Embryonic facial prominence (tissue), 1 donor: ENCODE measurements at regions not wholly inside any gene's neighbourhood (a gene's known extent, or its start where the extent isn't known, plus 50 kb on each side); places are given as distances from the start of the nearest gene placed in this dataset.
"Not testable (repeated sequence)": the region's sequence is repeated elsewhere in the genome, so short reads cannot be mapped to it uniquely, and the experiment has no call there.

ENCODE experiments used
- DNase-seq: peaks from one replicate; pipeline ENCODE4 v3.0.0-alpha.2; 2016; ENCODE audit errors: extremely low spot score

DNA sequence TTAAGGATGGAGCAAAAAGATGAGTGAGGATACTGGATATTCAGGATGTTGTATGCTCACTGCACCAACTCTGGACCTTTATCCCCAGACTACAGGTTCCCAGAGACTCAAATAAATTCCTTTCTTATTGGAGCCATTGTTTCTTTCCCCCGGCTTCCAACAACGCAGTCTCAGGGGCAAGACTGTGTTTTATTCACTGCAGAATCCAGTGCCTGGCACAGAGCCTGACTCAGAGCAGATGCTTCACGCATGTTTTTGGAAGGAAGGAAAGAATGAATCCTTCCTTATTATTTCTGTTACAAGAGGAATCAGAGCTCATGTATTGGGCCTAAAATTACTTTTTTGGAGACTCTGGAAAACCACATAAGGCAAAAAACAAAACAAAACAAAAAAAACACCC is 96.0 kb upstream of the VGLL4 start:
- DNase-seq = no peak

DNA sequence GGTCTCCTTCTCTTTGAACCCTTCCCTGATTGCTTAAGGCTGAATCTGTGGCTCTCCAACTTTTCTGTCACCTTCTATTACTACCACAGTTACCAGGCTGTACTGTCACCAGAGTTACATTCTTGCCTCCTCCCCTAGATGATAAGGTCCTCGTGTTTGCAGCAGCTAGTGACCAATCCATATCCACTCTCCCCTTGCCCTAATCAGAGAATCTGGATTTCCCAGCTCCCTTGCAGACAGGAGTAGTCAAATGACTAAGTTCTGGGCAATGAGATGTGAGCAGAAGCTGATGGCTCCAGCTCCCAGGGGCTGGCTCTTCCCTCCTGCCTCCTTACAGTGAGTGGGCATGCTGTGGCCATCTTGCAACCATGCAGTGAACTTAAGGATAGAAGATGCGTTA is 95.4 kb upstream of the VGLL4 start:
- DNase-seq = no peak

DNA sequence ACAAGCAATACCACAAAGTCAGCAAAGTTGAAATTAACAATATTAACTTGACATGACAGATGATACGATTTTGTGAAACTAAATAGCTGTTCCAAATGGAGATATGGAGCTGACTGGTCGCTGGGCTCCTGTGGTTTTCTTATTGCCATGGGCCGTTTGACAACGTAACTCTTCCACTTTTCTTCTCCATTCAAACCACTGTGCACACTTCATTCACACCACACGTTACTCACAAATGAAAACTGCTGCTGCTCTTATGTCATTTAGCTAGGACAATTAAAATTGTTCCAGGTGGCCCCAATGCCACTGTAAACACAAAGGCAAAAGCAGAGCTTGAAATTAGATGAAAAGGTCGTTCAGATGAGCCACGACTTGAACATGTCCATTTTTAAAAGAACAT is 94.0 kb upstream of the VGLL4 start:
- no peak for DNase-seq

DNA sequence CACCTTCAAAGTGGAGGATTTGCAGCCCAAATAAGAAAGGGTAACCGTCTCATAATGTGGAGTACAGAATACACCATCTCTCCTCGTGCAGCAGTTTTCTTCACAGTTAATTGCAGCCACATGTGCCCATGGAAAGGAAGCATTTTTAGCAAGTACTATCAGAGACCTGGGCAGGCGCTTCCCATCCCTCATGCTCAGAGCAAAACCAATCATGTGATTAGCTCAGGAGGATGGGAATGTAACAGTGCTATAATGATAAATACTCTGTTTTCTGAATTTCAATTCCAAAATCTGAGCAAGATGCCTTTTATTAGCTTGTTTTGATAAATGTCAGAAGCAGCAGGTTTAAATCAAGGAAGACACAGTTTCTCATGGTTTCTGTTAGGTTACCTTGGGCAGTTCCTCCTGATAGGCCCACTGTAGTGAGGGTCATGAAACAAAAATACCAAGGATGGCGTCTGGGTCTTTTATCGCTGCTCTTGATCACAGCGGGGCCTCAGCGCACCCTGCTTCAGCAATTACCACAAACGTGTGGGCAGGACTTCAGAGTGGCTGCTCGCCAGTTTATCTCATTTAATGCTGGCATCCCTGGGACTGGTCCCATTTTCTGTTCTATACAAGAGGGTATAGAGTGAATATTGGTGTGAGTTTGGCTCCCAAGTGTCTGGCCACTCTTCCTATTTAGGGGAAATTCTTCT is 92.6 kb upstream of the VGLL4 start:
- no peak for DNase-seq

DNA sequence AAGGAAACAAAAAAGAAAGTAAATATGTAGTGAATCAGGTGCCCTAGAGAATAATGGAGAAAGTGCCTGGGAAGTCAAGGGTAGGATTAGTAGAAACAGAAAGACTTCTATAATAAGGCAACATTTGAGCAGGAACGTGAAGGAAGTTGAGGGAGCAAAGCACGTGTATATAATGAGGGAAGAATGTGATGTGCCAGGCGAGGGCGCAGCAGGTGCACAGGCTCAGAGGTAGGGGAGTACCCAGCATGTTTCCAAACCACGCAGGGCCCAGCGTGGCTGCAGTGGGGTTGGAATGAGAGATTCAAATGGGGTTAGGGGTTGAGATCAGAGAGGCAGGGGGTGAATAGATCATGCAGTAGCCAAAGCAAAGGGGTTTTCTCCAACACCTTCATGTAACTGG is 91.9 kb upstream of the VGLL4 start:
- no peak for DNase-seq

DNA sequence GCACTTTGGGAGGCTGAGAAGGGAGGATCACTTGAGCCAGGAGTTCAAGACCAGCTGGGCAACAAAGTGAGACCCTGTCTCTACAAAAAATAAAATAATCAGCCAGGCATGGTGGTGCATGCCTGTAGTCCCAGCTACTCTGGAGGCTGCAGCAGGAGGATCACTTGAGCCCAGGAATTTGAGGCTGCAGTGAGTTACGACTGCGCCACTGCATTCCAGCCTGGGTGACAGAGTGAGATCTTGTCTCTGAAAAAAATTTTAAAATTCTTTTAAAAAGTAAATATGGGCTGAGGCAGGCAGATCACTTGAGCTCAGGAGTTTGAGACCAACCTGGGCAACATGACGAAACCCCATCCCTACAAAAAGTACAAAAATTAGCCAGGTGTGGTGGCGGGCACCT is 91.4 kb upstream of the VGLL4 start:
- DNase-seq = not testable (repeated sequence)

DNA sequence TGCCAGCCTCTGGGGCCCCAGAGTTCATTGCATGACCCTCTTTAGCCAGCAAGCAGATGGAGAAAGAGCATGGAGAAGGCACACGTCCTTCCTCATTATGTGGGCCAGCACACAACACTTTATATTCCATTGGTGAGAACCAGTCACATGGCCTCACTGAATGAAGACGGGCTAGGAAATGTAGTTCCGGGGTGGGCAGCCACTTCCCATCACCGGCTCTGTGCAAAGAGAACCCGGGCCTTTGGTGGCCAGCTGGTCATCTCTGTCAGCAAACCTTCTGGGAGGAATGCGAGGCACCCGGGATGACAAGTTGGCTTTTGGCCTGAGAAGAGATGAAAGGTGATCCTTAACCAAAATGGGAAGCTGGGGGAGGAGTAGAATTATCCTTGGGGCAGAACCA is 90.2 kb upstream of the VGLL4 start:
- no peak for DNase-seq

DNA sequence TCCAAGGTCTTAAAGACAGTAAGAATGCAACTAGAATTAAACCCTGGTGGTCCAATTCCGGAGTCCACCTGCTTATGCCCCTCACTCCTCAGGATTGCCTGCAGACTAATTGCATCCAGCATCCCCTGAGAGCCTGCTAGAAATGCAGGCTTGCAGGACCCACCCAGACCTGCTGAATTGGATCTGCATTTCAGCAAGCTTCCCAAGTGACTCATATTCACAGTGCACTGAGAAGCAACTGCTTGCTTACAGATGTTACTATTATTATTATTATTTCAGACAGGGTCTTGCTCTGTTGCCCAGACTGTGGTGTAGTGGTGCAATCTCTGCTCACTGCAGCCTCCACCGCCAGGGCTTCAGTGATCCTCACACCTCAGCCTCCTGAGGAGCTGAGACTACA is 83.5 kb upstream of the VGLL4 start:
- no peak for DNase-seq

DNA sequence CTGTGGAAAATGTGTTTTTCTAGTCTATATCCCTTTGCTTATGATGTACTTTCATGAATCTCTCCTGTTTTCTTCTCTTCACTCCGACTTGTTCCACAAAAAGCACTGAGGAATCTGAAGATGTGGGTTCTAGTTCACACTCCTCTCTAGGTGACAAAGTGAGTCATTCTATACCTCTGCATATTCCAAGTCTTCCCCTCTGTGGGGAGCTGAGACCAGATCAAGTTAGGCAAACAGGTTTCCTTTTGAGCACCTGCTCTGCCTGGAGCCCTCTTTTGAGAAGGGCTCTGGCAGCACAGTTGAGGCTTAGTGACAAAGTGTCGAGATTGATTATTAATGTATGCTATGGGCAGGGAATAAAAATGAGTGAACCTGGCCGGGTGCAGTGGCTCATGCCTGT is 82.4 kb upstream of the VGLL4 start:
- DNase-seq = no peak

DNA sequence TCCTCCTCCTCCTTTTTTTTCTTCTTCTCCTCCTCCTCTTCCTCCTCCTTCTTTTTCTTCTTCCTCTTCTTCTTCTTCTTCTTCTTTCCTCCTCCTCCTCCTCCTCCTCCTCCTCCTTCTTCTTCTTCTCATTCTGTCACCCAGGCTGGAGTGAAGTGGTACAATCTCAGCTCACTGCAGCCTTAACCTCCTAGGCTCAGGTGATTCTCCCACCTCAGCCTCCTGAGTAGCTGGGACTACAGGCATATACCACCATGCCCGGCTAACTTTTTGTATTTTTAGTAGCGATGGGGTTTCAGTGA is 81.6 kb upstream of the VGLL4 start:
- not testable (repeated sequence) for DNase-seq

DNA sequence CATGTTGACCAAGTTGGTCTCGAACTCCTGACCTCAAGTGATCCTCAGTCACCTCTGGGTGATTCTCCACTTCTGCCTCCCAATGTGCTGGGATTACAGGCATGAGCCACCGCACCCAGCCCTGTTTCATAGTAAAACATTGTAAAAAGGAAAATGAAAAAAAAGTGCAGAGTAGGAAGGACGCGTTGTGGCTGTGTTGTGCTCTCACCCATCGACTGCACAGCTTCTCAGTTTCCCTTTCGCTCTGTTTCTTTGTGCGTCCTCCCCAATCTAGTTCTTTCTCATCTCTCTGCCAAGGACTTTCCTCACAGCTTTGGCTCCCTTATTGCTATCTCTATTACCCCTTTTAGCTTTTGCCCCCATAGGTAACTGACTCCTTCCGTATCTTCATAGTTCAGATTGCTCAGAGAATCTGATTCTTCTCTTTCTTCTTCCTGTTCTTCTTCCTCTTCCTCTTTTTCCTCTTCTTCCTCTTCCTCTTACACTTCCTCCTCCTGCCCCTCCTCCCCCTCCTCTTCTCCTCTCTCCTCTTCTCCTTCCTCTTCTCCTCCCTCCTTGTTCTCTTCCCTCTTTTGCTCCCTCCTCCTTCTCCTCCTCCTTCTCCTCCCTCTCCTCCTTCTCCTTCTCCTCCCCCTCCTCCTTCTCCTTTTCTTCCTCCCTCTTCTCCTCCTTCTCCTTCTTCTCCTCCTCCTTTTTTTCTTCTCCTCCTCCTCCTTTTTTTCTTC is 81.1 kb upstream of the VGLL4 start:
- no peak for DNase-seq

DNA sequence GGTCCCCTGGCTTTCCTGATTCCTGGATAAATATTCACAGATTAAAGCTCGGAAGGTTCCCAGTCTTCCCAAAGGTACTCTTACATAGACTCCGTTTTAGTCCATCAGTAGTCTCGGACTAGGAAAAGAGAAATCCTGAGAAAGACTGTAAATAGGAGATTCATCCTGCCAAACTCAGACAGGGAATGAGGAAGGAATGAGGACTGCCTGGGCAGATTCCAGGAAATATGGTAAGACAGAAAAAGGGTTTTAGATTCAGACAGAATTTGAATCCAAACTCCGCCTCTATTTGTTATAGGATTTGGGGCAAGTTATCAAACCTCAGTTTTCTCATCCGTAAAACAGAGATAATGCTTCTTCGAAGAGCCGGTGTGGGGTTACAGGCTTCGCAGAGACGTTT is 77.8 kb upstream of the VGLL4 start:
- DNase-seq = no peak

DNA sequence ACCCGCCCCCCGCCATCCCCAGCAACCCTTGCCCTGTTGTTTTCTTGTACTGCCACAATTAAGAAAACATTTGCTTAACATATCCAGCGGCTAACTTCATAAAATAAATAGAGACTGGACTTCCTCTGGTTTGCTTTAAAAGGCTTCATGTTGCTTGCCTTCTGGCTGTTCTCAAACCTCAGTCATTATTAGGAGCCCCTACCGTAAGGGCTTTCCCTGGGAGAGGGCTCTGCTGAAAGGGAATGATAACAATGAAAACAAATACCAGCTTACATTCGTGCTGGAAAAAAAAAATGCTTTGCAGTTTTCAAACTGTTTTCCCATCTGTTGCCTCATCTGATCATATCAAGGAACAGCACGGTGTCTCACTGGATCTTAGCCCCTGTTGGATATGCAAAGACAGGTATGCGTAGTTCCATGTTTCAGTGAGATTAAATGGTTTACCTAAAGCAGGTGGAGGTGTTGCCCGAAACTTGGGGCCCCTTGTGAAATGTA is 77.2 kb upstream of the VGLL4 start:
- no peak for DNase-seq

DNA sequence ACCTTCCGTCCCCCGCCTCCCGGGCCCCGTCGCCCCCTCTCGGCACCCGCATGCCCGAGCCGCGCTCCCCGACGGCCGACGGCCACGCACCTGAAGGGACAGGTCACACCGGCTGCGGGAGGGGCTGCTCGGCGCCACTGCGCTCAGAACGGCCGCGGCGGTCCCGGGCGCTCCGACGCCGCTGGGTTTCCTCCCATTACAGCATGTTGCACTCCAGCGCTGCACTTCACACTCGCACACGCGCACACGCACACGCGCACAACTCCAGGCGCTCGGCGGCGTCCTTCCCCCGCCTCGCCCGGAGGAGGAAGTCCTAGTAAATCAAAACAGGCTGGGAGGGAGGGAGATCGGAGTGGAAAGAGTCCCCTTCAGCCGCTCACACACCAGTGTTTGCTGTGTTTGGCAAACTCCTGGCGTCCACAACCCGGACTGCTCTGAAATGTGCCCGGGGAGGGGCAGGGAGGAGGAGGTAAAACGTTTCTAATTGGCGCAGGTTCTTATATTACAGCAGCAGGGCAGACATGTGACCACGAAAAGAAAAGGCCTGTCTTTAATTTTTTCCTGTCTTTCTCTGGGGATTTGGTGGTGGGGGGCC is 76.7 kb upstream of the VGLL4 start:
- peak; percentile 81 for DNase-seq

DNA sequence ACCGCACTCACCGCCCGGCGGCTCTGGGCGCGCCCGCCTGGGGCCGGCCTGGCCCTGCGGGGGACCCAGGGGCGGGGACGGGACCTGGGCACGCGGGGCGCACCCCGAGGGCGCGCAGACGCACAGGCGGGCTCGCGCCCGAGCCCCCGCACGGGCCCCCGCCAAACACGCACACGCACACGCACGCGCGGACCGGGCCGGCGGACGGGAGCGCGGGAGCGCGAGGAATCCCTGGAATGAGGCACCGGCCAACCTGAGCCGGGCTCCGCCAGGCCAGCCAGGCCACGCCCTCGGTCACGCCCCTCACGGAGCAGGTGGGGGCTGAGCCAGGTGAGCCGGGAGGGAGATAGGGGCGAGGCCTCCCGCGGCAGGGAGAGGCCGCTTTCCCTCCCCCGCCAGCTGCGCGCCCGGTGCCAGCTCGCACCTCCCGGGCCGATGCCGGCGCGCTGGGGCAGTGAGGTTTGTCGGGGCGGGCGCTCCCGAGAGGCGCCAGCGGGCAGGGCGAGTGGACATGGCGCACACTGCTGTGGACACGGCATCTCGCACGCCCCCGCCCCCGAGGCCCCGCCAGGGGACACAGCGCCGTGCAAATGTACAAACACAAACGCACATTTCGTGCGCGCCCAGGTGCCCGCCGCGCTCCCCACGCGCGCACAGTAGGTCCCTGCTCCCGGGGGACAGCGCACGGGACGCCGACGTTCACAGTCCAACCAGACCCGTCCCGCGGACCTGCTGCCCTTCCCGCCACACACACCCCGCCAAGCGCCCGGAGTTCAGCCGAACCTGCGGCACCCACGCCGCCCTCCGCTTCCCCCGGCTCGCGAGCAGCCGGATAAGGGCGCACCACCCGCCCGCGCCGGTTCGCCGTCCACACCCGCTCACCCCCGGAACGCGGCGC is 75.9 kb upstream of the VGLL4 start:
- peak; percentile 51 for DNase-seq

DNA sequence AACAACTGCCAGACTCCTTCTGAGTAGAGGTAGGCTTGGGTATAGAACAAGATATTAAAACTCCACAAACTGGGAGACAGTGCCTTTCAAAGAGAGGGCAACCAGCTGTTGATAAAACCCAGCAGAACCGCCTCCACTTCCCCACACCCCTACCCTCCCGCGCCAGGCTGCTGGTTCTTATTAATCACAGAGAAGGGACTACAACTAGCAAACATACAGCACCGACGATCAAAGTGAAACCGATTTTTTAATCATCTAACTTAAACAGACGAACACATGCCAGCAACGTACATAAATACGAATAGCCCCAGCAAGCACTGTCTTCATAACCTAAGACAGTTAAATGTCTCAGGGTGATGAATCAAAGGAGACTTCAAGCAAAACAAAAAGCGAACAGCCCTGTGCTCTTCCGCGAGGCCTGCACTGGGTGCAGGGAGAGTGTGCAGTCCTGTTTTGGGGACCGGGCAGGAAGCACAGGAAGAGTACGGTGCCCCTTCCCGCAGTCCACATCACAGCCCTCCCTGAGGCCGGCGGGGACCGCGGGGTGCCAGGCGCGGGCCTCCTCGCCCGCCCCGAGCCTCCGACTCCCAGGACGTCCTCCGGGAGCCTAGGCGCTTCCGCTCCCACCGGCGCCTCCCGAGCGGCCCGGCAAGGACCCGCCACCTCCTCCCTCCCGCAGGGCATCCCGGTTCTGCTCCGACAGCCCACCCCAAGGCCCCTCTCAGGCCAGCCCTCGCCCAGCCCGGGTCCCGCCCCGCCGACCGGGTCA is 75.1 kb upstream of the VGLL4 start:
- DNase-seq = no peak

DNA sequence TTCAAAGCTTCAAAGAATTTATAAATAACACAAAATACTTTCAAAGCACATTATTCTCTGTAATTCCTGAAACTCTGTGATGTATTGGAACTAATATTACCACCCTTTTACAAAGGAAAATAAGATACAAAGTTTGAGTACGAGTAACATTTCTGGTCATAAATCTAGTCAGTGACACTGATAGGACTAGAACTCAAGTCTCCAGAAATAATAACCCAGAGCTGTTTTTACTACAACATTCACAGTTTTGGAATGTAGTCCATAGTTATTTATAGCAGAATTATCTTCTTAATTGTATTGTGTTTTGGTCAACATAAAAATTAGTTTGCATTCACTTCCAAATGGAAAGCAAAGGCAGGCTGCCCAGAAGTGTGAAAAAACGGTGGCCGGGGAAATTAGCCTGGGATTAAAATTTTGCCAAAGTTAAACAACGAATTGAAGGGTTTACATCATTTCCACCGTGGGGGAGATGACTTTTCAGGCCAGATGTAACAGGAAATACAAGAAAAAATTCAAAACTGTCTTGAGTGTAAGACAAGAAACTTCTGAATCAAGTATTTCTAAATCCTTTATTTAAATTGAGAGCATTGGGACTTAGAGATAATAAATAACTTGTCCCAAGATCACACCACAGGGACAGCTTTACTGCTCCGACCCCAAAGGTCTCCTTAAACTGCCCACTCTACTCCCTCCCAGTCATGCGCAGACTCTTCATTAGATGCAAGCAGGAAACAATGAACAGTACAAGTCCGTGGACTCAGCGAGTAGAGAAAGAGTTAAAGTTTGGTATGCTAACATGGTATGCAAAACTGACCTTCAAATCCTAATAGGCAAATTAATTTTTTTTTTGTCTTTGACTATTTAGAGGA is 74.3 kb upstream of the VGLL4 start:
- no peak for DNase-seq

DNA sequence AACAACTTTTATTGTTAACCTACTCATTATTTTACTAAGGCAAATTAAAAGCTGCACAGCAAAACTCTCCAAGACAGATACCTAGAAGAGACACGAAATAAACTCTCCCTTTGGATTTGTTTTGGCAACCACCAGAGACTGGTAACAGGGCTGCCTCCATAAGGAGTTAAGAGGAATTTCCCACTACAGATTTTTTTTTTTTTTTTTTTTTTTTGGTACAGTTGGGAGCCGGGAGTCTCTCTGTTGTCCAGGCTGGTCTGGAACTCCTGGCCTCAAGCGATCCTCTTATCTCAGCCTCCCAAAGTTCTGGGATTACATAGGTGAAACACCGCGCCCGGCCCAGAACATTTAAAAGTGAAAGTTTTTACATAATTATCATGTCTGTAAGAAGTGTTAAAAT is 73.6 kb upstream of the VGLL4 start:
- no peak for DNase-seq

DNA sequence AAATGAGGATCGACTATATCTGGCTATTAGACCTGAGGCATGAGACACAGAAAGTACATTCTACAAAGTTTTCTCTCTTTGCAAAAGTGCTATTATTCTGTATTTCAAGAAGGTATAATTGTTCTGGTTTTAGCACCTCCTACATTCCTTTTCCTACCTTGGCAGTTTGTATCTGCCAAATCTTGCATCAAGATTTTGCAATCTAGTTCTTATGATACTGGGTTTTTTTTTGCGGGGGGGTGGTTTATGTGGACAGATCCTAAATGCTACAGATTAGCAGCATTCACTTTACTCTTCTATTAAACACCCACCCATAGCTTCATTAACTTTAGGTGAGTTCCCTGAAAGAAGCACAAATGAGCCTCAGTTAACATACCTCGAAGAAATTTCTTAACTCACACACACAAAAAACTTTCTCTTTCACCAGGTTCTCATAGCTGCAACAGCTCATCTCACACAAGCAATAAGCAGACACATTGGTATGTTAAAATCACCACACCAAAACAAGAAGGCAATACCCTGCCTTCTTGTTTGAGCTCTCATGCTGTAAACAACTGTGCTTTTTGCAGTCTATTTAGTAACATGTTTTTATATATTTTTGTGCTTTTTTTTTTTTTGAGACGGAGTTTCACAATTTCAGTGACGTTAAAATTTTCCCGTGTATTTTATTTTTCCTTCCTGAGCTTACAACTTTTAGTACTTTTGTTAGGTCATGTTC is 73.0 kb upstream of the VGLL4 start:
- no peak for DNase-seq

DNA sequence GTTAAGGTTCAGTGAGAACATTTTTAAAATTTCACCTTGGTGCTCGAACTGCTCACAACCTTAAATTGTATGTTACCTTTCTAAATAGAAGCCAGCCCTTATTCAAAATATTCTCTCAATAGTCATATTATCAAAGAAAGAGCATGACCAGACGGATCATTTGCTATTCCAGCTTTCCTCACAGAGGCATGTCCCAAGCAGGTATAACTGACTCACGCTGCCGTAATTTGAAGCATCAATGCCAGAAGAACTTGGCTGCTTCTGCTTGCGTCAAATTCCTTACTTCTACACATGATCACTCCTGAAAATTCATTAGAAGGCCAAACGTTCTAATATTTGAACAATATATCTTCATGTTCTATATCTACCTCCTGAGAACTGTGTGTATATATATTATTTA is 69.5 kb upstream of the VGLL4 start:
- DNase-seq = no peak
